NCI-H446 treated with DMSO at 0.1 percent for 48 hours (cell line): ENCODE measurements at regions not wholly inside any gene's neighbourhood (a gene's known extent, or its start where the extent isn't known, plus 50 kb on each side); places are given as distances from the start of the nearest gene placed in this dataset.
"Not testable (repeated sequence)": the region's sequence is repeated elsewhere in the genome, so short reads cannot be mapped to it uniquely, and the experiment has no call there.

ENCODE experiments used
- DNase-seq: peaks from one replicate; lab custom pipeline; 2025; lab: John Stamatoyannopoulos, UW

GRCh38 chr4:144799486-144799885 is 153.5 kb downstream of the HHIP start:
- no peak for DNase-seq

GRCh38 chr4:144801731-144802130 is 155.8 kb downstream of the HHIP start:
- no peak for DNase-seq

- DNase-seq: no peak
These were observed 162.1 kb downstream of the HHIP start for GRCh38 chr4:144808034-144808433.

- no peak for DNase-seq
These were observed 163.2 kb downstream of the HHIP start for GRCh38 chr4:144809056-144809640.

GRCh38 chr4:144816668-144817067 is 170.7 kb downstream of the HHIP start:
- DNase-seq: no peak

GRCh38 chr4:144817081-144817480 is 171.1 kb downstream of the HHIP start:
- no peak for DNase-seq

GRCh38 chr4:144818136-144818535 is 172.2 kb downstream of the HHIP start:
- no peak for DNase-seq

GRCh38 chr4:144819591-144819990 is 173.6 kb downstream of the HHIP start:
- DNase-seq: no peak

- no peak for DNase-seq
These were observed 174.2 kb downstream of the HHIP start for GRCh38 chr4:144820011-144820727.

- no peak for DNase-seq
These were observed 174.8 kb downstream of the HHIP start for GRCh38 chr4:144820728-144821085.

GRCh38 chr4:144831971-144832370 is 186.0 kb downstream of the HHIP start:
- no peak for DNase-seq

GRCh38 chr4:144845411-144845810 is 199.5 kb downstream of the HHIP start:
- no peak for DNase-seq

GRCh38 chr4:144851948-144852347 is 206.0 kb downstream of the HHIP start:
- DNase-seq: no peak

GRCh38 chr4:144861471-144861870 is 215.5 kb downstream of the HHIP start:
- DNase-seq: no peak

GRCh38 chr4:144862210-144862609 is 216.3 kb downstream of the HHIP start:
- DNase-seq: no peak

- DNase-seq: not testable (repeated sequence)
These were observed 218.9 kb downstream of the HHIP start for GRCh38 chr4:144864891-144865290.

GRCh38 chr4:144868309-144868708 is 222.4 kb downstream of the HHIP start:
- no peak for DNase-seq

- no peak for DNase-seq
These were observed 225.3 kb downstream of the ANAPC10 start for GRCh38 chr4:144872508-144873225.

- no peak for DNase-seq
These were observed 224.6 kb downstream of the ANAPC10 start for GRCh38 chr4:144873226-144873990.

- DNase-seq: no peak
These were observed 203.4 kb downstream of the ANAPC10 start for GRCh38 chr4:144894573-144894972.

- no peak for DNase-seq
These were observed 198.6 kb downstream of the ANAPC10 start for GRCh38 chr4:144899393-144899792.

GRCh38 chr4:144901141-144901540 is 196.9 kb downstream of the ANAPC10 start:
- no peak for DNase-seq

GRCh38 chr4:144902614-144903013 is 195.4 kb downstream of the ANAPC10 start:
- no peak for DNase-seq
